DOHH2 (cell line): ENCODE measurements at regions not wholly inside any gene's neighbourhood (a gene's known extent, or its start where the extent isn't known, plus 50 kb on each side); places are given as distances from the start of the nearest gene placed in this dataset.

ENCODE experiments used
- H3F3A ChIP-seq: fragments of 200-600 bp; sonication (generic), shearing (Covaris generic); 2 replicates; pipeline ENCODE4 v1.6.0; 2016; ENCODE audit warnings: antibody characterized with exemption, mild to moderate bottlenecking; ENCODE audit not compliant: control insufficient read depth, insufficient read depth
- H3K27ac ChIP-seq: fragments of 200-600 bp; sonication (generic); 2 replicates; pipeline ENCODE4 v1.5.1; 2014; ENCODE audit warnings: low read depth, mild to moderate bottlenecking, low read length, moderate library complexity
- H3K27me3 ChIP-seq: fragments of 200-600 bp; sonication (generic); 2 replicates; pipeline ENCODE4 v1.6.1; 2014; ENCODE audit warnings: mild to moderate bottlenecking, low read length, mixed read lengths; ENCODE audit not compliant: control insufficient read depth
- H3K36me3 ChIP-seq: fragments of 200-600 bp; sonication (generic); 2 replicates; pipeline ENCODE4 v1.6.1; 2014; ENCODE audit warnings: mild to moderate bottlenecking, low read length, moderate library complexity, mixed read lengths; ENCODE audit not compliant: control insufficient read depth
- H3K4me1 ChIP-seq: fragments of 200-600 bp; sonication (generic); 2 replicates; pipeline ENCODE4 v1.6.1; 2014; ENCODE audit warnings: mild to moderate bottlenecking, low read length, mixed read lengths; ENCODE audit not compliant: control insufficient read depth
- H3K4me2 ChIP-seq: fragments of 200-600 bp; sonication (generic); 2 replicates; pipeline ENCODE4 v1.6.0; 2014; ENCODE audit warnings: mild to moderate bottlenecking, low read length, moderate library complexity
- H3K4me3 ChIP-seq: fragments of 200-600 bp; sonication (generic); 2 replicates; pipeline ENCODE4 v1.5.1; 2014; ENCODE audit warnings: mild to moderate bottlenecking, low read length, mixed read lengths
- H3K79me2 ChIP-seq: fragments of 200-600 bp; sonication (generic); 2 replicates; pipeline ENCODE4 v1.6.1; 2014; ENCODE audit warnings: mild to moderate bottlenecking, low read length, mixed read lengths; ENCODE audit not compliant: control insufficient read depth
- H3K9me2 ChIP-seq: fragments of 200-600 bp; sonication (generic); replicated peaks from 2 replicates; pipeline ENCODE4 v1.6.1; 2014; ENCODE audit warnings: mild to moderate bottlenecking, low read length, mixed read lengths; ENCODE audit not compliant: control insufficient read depth
- H3K9me3 ChIP-seq: fragments of 200-600 bp; sonication (generic); 2 replicates; pipeline ENCODE4 v1.6.1; 2014; ENCODE audit warnings: antibody characterized with exemption, low read length, mixed read lengths; ENCODE audit not compliant: control insufficient read depth, insufficient read depth
- H4K20me1 ChIP-seq: fragments of 200-600 bp; sonication (generic); 2 replicates; pipeline ENCODE4 v1.6.0; 2014; ENCODE audit warnings: low read depth, mild to moderate bottlenecking, antibody characterized with exemption, low read length, moderate library complexity; ENCODE audit not compliant: control insufficient read depth, insufficient read depth
- CTCF ChIP-seq: fragments of 200-600 bp; sonication (generic); IDR thresholded peaks from one replicate; pipeline ENCODE4 v1.5.1; 2014; ENCODE audit warnings: antibody characterized with exemption, mild to moderate bottlenecking, low read depth, low read length; ENCODE audit not compliant: poor library complexity, severe bottlenecking
- EZH2phosphoT487 ChIP-seq: fragments of 200-600 bp; sonication (generic); IDR thresholded peaks from 2 replicates; pipeline ENCODE4 v1.6.1; 2017; ENCODE audit warnings: borderline replicate concordance, mild to moderate bottlenecking, antibody characterized with exemption, low read length, moderate library complexity, mixed read lengths

GRCh38 chr13:57425531-57425930 lies 206.0 kb upstream of the PCDH17 start:
- no peaks in the 10 kb centered on the region for H3K4me1 ChIP-seq
- no peaks in the 10 kb centered on the region for H3K27me3 ChIP-seq
- H3K9me3 ChIP-seq, result peaks cover 5% of the 10 kb centered on the region; the same call in 1 of the 2 replicates
- no peaks in the 10 kb centered on the region for H3K36me3 ChIP-seq
- TF ChIP-seq CTCF, result no peak
- TF ChIP-seq EZH2phosphoT487, result no peak
- no peaks in the 10 kb centered on the region for H3F3A ChIP-seq
- H3K9me2 ChIP-seq, result no peaks in the 10 kb centered on the region
- H3K4me3 ChIP-seq, result no peak overlapping the region
- no peak overlapping the region for H3K27ac ChIP-seq
- no peaks in the 10 kb centered on the region for H4K20me1 ChIP-seq
- H3K79me2 ChIP-seq, result no peaks in the 10 kb centered on the region
- no peak overlapping the region for H3K4me2 ChIP-seq

GRCh38 chr13:57437587-57437986 lies 194.0 kb upstream of the PCDH17 start:
- no peak for TF ChIP-seq EZH2phosphoT487
- no peak for TF ChIP-seq CTCF

GRCh38 chr13:57438072-57438471 lies 193.5 kb upstream of the PCDH17 start:
- Histone ChIP-seq H3K9me3 (no peaks in the 10 kb centered on the region), H3K27ac (no peak overlapping the region), H3K4me2 (no peak overlapping the region), H3K79me2 (no peaks in the 10 kb centered on the region), H3K36me3 (no peaks in the 10 kb centered on the region), H3K4me1 (no peaks in the 10 kb centered on the region), H4K20me1 (no peaks in the 10 kb centered on the region), H3K27me3 (no peaks in the 10 kb centered on the region), H3K4me3 (no peak overlapping the region), H3F3A (no peaks in the 10 kb centered on the region), H3K9me2 (no peaks in the 10 kb centered on the region)
- no peak for TF ChIP-seq CTCF
- no peak for TF ChIP-seq EZH2phosphoT487

More at GRCh38 chr13:57437587-57437986, 194.0 kb upstream of the PCDH17 start:
- Histone ChIP-seq H3K4me2 (no peak overlapping the region), H3K9me2 (no peaks in the 10 kb centered on the region), H3K4me1 (no peaks in the 10 kb centered on the region), H3K79me2 (no peaks in the 10 kb centered on the region), H3K4me3 (no peak overlapping the region), H3K36me3 (no peaks in the 10 kb centered on the region), H3K27ac (no peak overlapping the region), H3F3A (no peaks in the 10 kb centered on the region), H3K9me3 (no peaks in the 10 kb centered on the region), H3K27me3 (no peaks in the 10 kb centered on the region), H4K20me1 (no peaks in the 10 kb centered on the region)

- H3K4me3 ChIP-seq, result no peak overlapping the region
- H3K27me3 ChIP-seq, result no peaks in the 10 kb centered on the region
- H3F3A ChIP-seq, result no peaks in the 10 kb centered on the region
- no peaks in the 10 kb centered on the region for H4K20me1 ChIP-seq
- H3K4me1 ChIP-seq, result no peaks in the 10 kb centered on the region
- H3K27ac ChIP-seq, result no peak overlapping the region
- H3K9me2 ChIP-seq, result no peaks in the 10 kb centered on the region
- no peaks in the 10 kb centered on the region for H3K36me3 ChIP-seq
- H3K4me2 ChIP-seq, result no peak overlapping the region
- TF ChIP-seq EZH2phosphoT487, result no peak
- no peaks in the 10 kb centered on the region for H3K9me3 ChIP-seq
- no peaks in the 10 kb centered on the region for H3K79me2 ChIP-seq
These were observed 188.1 kb upstream of the PCDH17 start for GRCh38 chr13:57443494-57443893.
